ENCODE measurements at regions not wholly inside any gene's neighbourhood (a gene's known extent, or its start where the extent isn't known, plus 50 kb on each side); places are given as distances from the start of the nearest gene placed in this dataset.

DNA sequence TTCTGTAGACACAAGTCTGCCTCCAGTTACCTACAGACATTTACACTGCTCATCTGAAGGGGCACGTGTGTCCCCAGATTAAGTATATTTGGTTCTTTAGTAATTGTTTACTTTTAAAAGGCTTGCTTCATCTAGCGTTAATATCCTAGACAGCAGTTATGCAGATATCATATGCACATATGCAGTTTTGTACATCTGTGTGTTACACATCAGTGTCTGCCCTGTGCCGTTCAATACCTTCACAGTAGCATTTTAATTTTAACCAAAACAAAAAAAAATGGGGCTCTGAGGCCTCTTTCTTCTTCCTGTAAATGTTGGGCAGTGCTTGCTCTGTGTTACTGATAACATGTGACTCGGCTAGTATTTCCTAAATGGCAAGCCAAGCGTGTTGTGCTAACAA is 331.4 kb upstream of the MGMT start:
- FAIRE-seq (no peak), ATAC-seq (no peak), DNase-seq (ENCODE audit: extremely low read depth in 1 of 4, low spot score in 3 of 4) (no peak)
- intact Hi-C loops (cut with micrococcal nuclease) = no loop called here
- Histone ChIP-seq H3K4me3 (no peak overlapping the region), H3K9me1 (ENCODE audit: control insufficient read depth, insufficient read depth, low read length) (no peaks in the 10 kb centered on the region), H3K27me3 (ENCODE audit: control insufficient read depth in 2 of 2, insufficient read depth in 2 of 2, low read length in 2 of 2) (peaks cover 4 to 31% of the 10 kb centered on the region in 2 experiments; a peak in 3 of 5 replicates), H2AFZ (ENCODE audit: low read depth, low read length) (no peak overlapping the region), H3K9ac (ENCODE audit: insufficient read depth in 1 of 2, low read depth in 2 of 2, low read length in 2 of 2) (no peak overlapping the region), H3K9me3 (replicated peaks; ENCODE audit: control insufficient read depth, insufficient read depth, low read depth, low read length) (no peaks in the 10 kb centered on the region), H4K20me1 (replicated peaks; ENCODE audit: control insufficient read depth, insufficient read depth, low read length) (no peaks in the 10 kb centered on the region), H3K27ac (ENCODE audit: extremely low read depth, low read depth, low read length) (no peak overlapping the region), H3K36me3 (ENCODE audit: control insufficient read depth, insufficient read depth, low read length) (no peaks in the 10 kb centered on the region), H3K79me2 (ENCODE audit: control insufficient read depth, insufficient read depth, low read length) (no peaks in the 10 kb centered on the region), H3K4me2 (ENCODE audit: insufficient read depth, low read length) (no peak overlapping the region), H3K4me1 (replicated peaks in 1 of 2; ENCODE audit: control insufficient read depth in 2 of 2, insufficient read depth in 2 of 2, low read length in 2 of 2) (no peaks in the 10 kb centered on the region; a peak in 1 of 5 replicates)
- ChIA-PET CTCF (ENCODE audit: low intra/inter-chr PET ratio) (no interaction called here), POLR2A (no interaction called here)
- WGBS (ENCODE audit: insufficient coverage, low coverage, missing lambda C conversion rate) = 4% methylated on average over 5 of the region's 5 CpGs
- in situ Hi-C loops (cut with MboI) = no loop called here
- TF ChIP-seq POLR2AphosphoS5 (IDR thresholded peaks at IDR 0.05; ENCODE audit: control insufficient read depth, insufficient read depth, low read depth, low read length) (no peak), CBX2 (IDR thresholded peaks at IDR 0.05; ENCODE audit: insufficient read depth, low read length, poor library complexity, severe bottlenecking) (no peak), IRF2 (CRISPR knock-in tag; IDR thresholded peaks at IDR 0.05) (no peak), PTBP1 (IDR thresholded peaks at IDR 0.05; ENCODE audit: low read depth, low read length) (no peak), GATAD2B (IDR thresholded peaks at IDR 0.05; ENCODE audit: borderline replicate concordance) (no peak), MBD2 (IDR thresholded peaks at IDR 0.05; ENCODE audit: borderline replicate concordance, low read depth) (no peak), HCFC1 (IDR thresholded peaks at IDR 0.05; ENCODE audit: low read depth, low read length) (no peak)
- TF ChIP-seq, protein P1, sequence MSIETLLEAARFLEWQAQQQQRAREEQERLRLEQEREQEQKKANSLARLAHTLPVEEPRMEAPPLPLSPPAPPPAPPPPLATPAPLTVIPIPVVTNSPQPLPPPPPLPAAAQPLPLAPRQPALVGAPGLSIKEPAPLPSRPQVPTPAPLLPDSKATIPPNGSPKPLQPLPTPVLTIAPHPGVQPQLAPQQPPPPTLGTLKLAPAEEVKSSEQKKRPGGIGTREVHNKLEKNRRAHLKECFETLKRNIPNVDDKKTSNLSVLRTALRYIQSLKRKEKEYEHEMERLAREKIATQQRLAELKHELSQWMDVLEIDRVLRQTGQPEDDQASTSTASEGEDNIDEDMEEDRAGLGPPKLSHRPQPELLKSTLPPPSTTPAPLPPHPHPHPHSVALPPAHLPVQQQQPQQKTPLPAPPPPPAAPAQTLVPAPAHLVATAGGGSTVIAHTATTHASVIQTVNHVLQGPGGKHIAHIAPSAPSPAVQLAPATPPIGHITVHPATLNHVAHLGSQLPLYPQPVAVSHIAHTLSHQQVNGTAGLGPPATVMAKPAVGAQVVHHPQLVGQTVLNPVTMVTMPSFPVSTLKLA (conservative IDR thresholded peaks at IDR 0.05) = no peak
- TF ChIP-seq, protein P2, sequence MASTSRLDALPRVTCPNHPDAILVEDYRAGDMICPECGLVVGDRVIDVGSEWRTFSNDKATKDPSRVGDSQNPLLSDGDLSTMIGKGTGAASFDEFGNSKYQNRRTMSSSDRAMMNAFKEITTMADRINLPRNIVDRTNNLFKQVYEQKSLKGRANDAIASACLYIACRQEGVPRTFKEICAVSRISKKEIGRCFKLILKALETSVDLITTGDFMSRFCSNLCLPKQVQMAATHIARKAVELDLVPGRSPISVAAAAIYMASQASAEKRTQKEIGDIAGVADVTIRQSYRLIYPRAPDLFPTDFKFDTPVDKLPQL (IDR thresholded peaks at IDR 0.05; ENCODE audit: extremely low read depth, insufficient read length) = no peak
- TF ChIP-seq, protein P3, sequence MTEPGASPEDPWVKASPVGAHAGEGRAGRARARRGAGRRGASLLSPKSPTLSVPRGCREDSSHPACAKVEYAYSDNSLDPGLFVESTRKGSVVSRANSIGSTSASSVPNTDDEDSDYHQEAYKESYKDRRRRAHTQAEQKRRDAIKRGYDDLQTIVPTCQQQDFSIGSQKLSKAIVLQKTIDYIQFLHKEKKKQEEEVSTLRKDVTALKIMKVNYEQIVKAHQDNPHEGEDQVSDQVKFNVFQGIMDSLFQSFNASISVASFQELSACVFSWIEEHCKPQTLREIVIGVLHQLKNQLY (CRISPR knock-in tag; conservative IDR thresholded peaks at IDR 0.05) = no peak
- TF ChIP-seq, protein P4, sequence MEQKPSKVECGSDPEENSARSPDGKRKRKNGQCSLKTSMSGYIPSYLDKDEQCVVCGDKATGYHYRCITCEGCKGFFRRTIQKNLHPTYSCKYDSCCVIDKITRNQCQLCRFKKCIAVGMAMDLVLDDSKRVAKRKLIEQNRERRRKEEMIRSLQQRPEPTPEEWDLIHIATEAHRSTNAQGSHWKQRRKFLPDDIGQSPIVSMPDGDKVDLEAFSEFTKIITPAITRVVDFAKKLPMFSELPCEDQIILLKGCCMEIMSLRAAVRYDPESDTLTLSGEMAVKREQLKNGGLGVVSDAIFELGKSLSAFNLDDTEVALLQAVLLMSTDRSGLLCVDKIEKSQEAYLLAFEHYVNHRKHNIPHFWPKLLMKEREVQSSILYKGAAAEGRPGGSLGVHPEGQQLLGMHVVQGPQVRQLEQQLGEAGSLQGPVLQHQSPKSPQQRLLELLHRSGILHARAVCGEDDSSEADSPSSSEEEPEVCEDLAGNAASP (IDR thresholded peaks at IDR 0.05) = no peak
- TF ChIP-seq, protein P5, sequence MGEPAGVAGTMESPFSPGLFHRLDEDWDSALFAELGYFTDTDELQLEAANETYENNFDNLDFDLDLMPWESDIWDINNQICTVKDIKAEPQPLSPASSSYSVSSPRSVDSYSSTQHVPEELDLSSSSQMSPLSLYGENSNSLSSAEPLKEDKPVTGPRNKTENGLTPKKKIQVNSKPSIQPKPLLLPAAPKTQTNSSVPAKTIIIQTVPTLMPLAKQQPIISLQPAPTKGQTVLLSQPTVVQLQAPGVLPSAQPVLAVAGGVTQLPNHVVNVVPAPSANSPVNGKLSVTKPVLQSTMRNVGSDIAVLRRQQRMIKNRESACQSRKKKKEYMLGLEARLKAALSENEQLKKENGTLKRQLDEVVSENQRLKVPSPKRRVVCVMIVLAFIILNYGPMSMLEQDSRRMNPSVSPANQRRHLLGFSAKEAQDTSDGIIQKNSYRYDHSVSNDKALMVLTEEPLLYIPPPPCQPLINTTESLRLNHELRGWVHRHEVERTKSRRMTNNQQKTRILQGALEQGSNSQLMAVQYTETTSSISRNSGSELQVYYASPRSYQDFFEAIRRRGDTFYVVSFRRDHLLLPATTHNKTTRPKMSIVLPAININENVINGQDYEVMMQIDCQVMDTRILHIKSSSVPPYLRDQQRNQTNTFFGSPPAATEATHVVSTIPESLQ (CRISPR knock-in tag; IDR thresholded peaks at IDR 0.05) = no peak
- no TSS peak for BruUV-seq (replicated peaks)

All from K562 (cell line).